ENCODE measurements at regions not wholly inside any gene's neighbourhood (a gene's known extent, or its start where the extent isn't known, plus 50 kb on each side); places are given as distances from the start of the nearest gene placed in this dataset.

DNA sequence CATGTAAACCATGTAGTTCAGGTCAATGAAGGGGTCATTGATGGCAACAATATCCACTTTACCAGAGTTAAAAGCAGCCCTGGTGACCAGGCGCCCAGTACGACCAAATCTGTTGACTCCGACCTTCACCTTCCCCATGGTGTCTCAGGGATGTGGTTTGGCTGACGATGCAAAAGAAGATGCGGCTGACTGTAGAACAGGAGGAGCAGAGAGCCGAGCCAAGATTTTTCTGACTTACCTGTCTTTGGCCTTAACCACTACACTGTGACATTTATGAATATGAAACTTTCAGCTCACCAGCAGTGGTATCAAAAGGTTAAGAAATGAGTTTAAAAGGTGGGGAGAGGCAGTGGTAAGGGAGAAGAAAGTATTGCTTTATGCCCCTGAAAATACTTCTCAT is 309.8 kb downstream of the BCOR start:
- TF ChIP-seq, protein P1, sequence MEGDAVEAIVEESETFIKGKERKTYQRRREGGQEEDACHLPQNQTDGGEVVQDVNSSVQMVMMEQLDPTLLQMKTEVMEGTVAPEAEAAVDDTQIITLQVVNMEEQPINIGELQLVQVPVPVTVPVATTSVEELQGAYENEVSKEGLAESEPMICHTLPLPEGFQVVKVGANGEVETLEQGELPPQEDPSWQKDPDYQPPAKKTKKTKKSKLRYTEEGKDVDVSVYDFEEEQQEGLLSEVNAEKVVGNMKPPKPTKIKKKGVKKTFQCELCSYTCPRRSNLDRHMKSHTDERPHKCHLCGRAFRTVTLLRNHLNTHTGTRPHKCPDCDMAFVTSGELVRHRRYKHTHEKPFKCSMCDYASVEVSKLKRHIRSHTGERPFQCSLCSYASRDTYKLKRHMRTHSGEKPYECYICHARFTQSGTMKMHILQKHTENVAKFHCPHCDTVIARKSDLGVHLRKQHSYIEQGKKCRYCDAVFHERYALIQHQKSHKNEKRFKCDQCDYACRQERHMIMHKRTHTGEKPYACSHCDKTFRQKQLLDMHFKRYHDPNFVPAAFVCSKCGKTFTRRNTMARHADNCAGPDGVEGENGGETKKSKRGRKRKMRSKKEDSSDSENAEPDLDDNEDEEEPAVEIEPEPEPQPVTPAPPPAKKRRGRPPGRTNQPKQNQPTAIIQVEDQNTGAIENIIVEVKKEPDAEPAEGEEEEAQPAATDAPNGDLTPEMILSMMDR (IDR thresholded peaks at IDR 0.05), result no peak
- no peak for TF ChIP-seq POLR2A (IDR thresholded peaks at IDR 0.05)

Measured in body of pancreas (tissue), 4 donors.